SU-DHL-6 (cell line): ENCODE measurements at regions not wholly inside any gene's neighbourhood (a gene's known extent, or its start where the extent isn't known, plus 50 kb on each side); places are given as distances from the start of the nearest gene placed in this dataset.

Experiments used
- H2AFZ ChIP-seq: fragments of 200-600 bp; sonication (generic); 2 replicates; pipeline ENCODE4 v1.6.1; 2014; ENCODE audit warnings: low read depth, mild to moderate bottlenecking, moderate library complexity, mixed read lengths, antibody characterized with exemption, low read length; ENCODE audit not compliant: severe bottlenecking
- H3F3A ChIP-seq: fragments of 200-600 bp; shearing (Covaris generic); 2 replicates; pipeline ENCODE4 v1.6.0; 2016; ENCODE audit warnings: antibody characterized with exemption, mild to moderate bottlenecking; ENCODE audit not compliant: insufficient read depth
- H3K27ac ChIP-seq: fragments of 200-600 bp; sonication (generic); 2 replicates; pipeline ENCODE4 v1.5.1; 2016; ENCODE audit warnings: low read depth, mild to moderate bottlenecking, low read length, moderate library complexity, mixed read lengths
- H3K27me3 ChIP-seq: fragments of 200-600 bp; sonication (generic), shearing (Covaris generic); 2 replicates; pipeline ENCODE4 v1.6.0; 2014; ENCODE audit warnings: mild to moderate bottlenecking, low read length
- H3K36me3 ChIP-seq: fragments of 200-600 bp; sonication (generic); 2 replicates; pipeline ENCODE4 v1.6.1; 2014; ENCODE audit warnings: mild to moderate bottlenecking, low read length, mixed read lengths
- H3K4me2 ChIP-seq: fragments of 300-600, 200-600 bp; shearing (Covaris generic), sonication (generic); 2 replicates; pipeline ENCODE4 v1.6.0; 2014; ENCODE audit warnings: low read length, low read depth, mild to moderate bottlenecking; ENCODE audit not compliant: poor library complexity, severe bottlenecking
- H3K4me3 ChIP-seq: fragments of 200-600 bp; sonication (generic); 2 replicates; pipeline ENCODE4 v1.5.1; 2014; ENCODE audit warnings: antibody characterized with exemption, low read length, mild to moderate bottlenecking, mixed read lengths; ENCODE audit not compliant: insufficient read depth, poor library complexity, severe bottlenecking
- H3K79me2 ChIP-seq: fragments of 200-600 bp; sonication (generic); 2 replicates; pipeline ENCODE4 v1.6.1; 2014; ENCODE audit warnings: mild to moderate bottlenecking, low read length, moderate library complexity; ENCODE audit not compliant: insufficient read depth
- H3K9ac ChIP-seq: fragments of 200-600 bp; sonication (generic); 2 replicates; pipeline ENCODE4 v1.7.0; 2014; ENCODE audit warnings: mild to moderate bottlenecking, low read length
- H3K9me2 ChIP-seq: fragments of 200-600 bp; sonication (generic); replicated peaks from 2 replicates; pipeline ENCODE4 v1.6.1; 2014; ENCODE audit warnings: low read length; ENCODE audit not compliant: insufficient read depth
- H3K9me3 ChIP-seq: fragments of 200-600 bp; sonication (generic); 2 replicates; pipeline ENCODE4 v1.6.1; 2014; ENCODE audit warnings: low read length, mixed read lengths; ENCODE audit not compliant: insufficient read depth
- H4K20me1 ChIP-seq: fragments of 200-600 bp; sonication (generic); 2 replicates; pipeline ENCODE4 v1.6.1; 2014; ENCODE audit warnings: low read depth, mild to moderate bottlenecking, antibody characterized with exemption, low read length, moderate library complexity, mixed read lengths
- EZH2phosphoT487 ChIP-seq: fragments of 200-600 bp; sonication (generic), shearing (Covaris generic); conservative IDR thresholded peaks from 2 replicates; pipeline ENCODE4 v1.6.1; 2018; ENCODE audit warnings: mild to moderate bottlenecking, antibody characterized with exemption, low read length, moderate library complexity, mixed read lengths
- TF ChIP-seq, protein P1 (sequence below): fragments of 200-600 bp; sonication (generic); IDR thresholded peaks from one replicate; pipeline ENCODE4 v1.5.1; 2017; ENCODE audit warnings: antibody characterized with exemption, mild to moderate bottlenecking, low read length, moderate library complexity; ENCODE audit not compliant: insufficient read depth, poor library complexity, severe bottlenecking

DNA sequence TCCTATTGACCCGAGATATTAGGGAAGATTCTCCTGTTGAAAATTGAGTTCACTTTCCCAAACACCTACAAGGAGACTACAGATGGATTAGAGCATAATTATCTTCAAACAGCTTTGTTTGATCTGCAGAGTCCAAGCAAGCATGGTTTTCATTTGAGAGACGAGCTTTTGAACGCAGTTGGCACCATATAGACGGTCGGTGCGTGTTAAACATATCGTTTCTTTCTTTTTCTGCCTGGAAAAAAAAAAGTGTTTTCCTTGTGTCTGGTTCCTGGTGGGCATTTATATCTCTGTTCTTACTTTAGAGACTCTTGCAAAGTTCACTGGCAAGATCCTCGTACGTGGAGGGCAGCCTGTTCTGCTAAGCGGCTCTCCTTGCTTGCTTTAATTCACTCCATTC, 248.9 kb downstream of the TMEM182 start:
- no peaks in the 10 kb centered on the region for H4K20me1 ChIP-seq
- no peaks in the 10 kb centered on the region for H3K9me2 ChIP-seq
- no peak overlapping the region for H3K27ac ChIP-seq
- H3K9me3 ChIP-seq: no peaks in the 10 kb centered on the region
- no peaks in the 10 kb centered on the region for H3K79me2 ChIP-seq
- no peak overlapping the region for H2AFZ ChIP-seq
- no peaks in the 10 kb centered on the region for H3F3A ChIP-seq
- H3K36me3 ChIP-seq: no peaks in the 10 kb centered on the region
- TF ChIP-seq, protein P1, sequence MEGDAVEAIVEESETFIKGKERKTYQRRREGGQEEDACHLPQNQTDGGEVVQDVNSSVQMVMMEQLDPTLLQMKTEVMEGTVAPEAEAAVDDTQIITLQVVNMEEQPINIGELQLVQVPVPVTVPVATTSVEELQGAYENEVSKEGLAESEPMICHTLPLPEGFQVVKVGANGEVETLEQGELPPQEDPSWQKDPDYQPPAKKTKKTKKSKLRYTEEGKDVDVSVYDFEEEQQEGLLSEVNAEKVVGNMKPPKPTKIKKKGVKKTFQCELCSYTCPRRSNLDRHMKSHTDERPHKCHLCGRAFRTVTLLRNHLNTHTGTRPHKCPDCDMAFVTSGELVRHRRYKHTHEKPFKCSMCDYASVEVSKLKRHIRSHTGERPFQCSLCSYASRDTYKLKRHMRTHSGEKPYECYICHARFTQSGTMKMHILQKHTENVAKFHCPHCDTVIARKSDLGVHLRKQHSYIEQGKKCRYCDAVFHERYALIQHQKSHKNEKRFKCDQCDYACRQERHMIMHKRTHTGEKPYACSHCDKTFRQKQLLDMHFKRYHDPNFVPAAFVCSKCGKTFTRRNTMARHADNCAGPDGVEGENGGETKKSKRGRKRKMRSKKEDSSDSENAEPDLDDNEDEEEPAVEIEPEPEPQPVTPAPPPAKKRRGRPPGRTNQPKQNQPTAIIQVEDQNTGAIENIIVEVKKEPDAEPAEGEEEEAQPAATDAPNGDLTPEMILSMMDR: no peak
- TF ChIP-seq EZH2phosphoT487: no peak
- H3K4me2 ChIP-seq: no peak overlapping the region
- no peaks in the 10 kb centered on the region for H3K27me3 ChIP-seq
- H3K4me3 ChIP-seq: no peak overlapping the region
- no peak overlapping the region for H3K9ac ChIP-seq

DNA sequence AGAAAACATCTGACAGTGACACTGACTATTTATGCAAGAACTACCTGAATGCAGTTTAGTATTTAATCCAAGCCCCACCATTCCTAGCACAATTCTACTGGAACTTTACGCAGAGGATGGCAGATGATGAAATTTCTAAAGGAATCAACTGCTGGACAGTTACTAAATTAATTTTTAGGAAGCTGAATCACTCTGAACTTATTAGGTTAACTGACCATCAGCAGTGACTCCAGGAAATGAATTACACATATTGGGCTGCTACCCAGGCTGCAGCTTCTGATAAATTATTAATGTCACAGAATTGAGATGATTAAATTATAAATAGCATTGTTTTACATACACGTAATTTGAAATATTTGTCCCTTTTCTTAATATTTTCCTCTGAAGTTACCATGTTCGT, 250.8 kb downstream of the TMEM182 start:
- H3K27me3 ChIP-seq: no peaks in the 10 kb centered on the region
- no peak overlapping the region for H3K27ac ChIP-seq
- H3K36me3 ChIP-seq: no peaks in the 10 kb centered on the region

DNA sequence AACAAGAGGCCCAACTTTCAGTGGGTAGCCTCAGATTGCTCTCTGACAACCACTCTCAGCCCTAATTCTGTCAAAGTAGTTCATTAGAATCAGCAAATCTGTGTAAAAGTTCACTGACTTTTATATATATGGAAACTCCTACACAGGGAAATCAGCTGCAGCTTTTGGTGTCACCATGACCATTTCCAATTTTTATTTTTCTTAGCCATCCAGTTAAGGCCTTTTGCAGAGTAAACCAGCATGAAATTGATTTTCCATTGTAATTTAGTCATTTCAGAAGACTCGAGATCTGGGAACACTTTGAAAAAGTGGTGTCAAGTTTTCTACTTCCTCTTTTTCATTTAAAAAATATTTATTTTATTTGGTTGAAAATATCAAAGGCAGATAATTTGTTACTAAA, 263.2 kb downstream of the TMEM182 start:
- H3K27me3 ChIP-seq: no peaks in the 10 kb centered on the region
- H3K4me3 ChIP-seq: no peak overlapping the region
- H3K36me3 ChIP-seq: no peaks in the 10 kb centered on the region
- no peaks in the 10 kb centered on the region for H3F3A ChIP-seq
- TF ChIP-seq, protein P1: no peak
- no peak for TF ChIP-seq EZH2phosphoT487
- H3K27ac ChIP-seq: no peak overlapping the region
- H2AFZ ChIP-seq: no peak overlapping the region
- no peaks in the 10 kb centered on the region for H3K79me2 ChIP-seq
- H3K4me2 ChIP-seq: no peak overlapping the region
- H3K9me2 ChIP-seq: no peaks in the 10 kb centered on the region
- H4K20me1 ChIP-seq: no peaks in the 10 kb centered on the region
- H3K9me3 ChIP-seq: no peaks in the 10 kb centered on the region
- no peak overlapping the region for H3K9ac ChIP-seq

More for the DNA sequence above, 250.8 kb downstream of the TMEM182 start:
- H3K9me2 ChIP-seq: no peaks in the 10 kb centered on the region
- TF ChIP-seq EZH2phosphoT487: no peak
- TF ChIP-seq, protein P1: no peak
- no peak overlapping the region for H3K9ac ChIP-seq
- H3K79me2 ChIP-seq: no peaks in the 10 kb centered on the region
- no peaks in the 10 kb centered on the region for H3F3A ChIP-seq
- no peaks in the 10 kb centered on the region for H3K9me3 ChIP-seq
- no peak overlapping the region for H3K4me2 ChIP-seq
- H2AFZ ChIP-seq: no peak overlapping the region
- no peak overlapping the region for H3K4me3 ChIP-seq
- H4K20me1 ChIP-seq: no peaks in the 10 kb centered on the region

DNA sequence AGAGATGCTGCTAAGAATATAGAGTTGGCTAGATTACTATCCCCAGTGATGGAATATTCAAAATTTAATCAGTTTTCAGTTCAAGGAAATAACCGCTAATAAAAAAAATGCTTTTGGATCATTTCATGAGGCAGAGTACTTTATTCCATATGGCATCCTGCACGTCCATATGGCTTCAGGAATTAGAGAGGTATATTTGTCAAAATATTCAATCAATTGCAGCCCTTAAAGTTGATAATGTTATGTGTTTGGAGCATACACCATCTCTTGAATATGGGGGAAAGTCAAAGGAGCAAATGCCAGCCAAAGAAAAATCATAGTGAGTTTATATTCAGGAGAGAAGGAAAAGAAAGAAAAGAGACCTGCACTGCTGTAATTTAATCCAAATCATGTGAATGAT, 266.4 kb downstream of the TMEM182 start:
- H3K36me3 ChIP-seq: no peaks in the 10 kb centered on the region
- no peak overlapping the region for H3K9ac ChIP-seq
- H3F3A ChIP-seq: no peaks in the 10 kb centered on the region
- no peaks in the 10 kb centered on the region for H3K27me3 ChIP-seq
- no peaks in the 10 kb centered on the region for H3K79me2 ChIP-seq
- no peak for TF ChIP-seq EZH2phosphoT487
- TF ChIP-seq, protein P1: no peak
- no peak overlapping the region for H3K4me3 ChIP-seq
- H4K20me1 ChIP-seq: no peaks in the 10 kb centered on the region
- no peak overlapping the region for H2AFZ ChIP-seq
- no peaks in the 10 kb centered on the region for H3K9me3 ChIP-seq
- no peak overlapping the region for H3K4me2 ChIP-seq
- H3K27ac ChIP-seq: no peak overlapping the region
- H3K9me2 ChIP-seq: no peaks in the 10 kb centered on the region
